Upper lobe of left lung (tissue), 4 donors: ENCODE measurements at regions not wholly inside any gene's neighbourhood (a gene's known extent, or its start where the extent isn't known, plus 50 kb on each side); places are given as distances from the start of the nearest gene placed in this dataset.

ENCODE experiments used
- POLR2AphosphoS5 ChIP-seq, 2 donors: sonication (generic); formaldehyde crosslinking; IDR thresholded peaks; one replicate each; pipeline ENCODE4 v1.5.1; 2017; ENCODE audit warnings: antibody characterized with exemption in 2 of 2
- TF ChIP-seq, protein P1 (sequence below), 6 experiments: fragments of 450-650 bp in 4 of 6; fragments of 200-600 bp in 2 of 6; sonication (generic) in 2 of 6; IDR thresholded peaks; one replicate each; pipeline ENCODE4 v1.5.1; 2016 to 2019; ENCODE audit warnings: antibody characterized with exemption in 6 of 6

DNA sequence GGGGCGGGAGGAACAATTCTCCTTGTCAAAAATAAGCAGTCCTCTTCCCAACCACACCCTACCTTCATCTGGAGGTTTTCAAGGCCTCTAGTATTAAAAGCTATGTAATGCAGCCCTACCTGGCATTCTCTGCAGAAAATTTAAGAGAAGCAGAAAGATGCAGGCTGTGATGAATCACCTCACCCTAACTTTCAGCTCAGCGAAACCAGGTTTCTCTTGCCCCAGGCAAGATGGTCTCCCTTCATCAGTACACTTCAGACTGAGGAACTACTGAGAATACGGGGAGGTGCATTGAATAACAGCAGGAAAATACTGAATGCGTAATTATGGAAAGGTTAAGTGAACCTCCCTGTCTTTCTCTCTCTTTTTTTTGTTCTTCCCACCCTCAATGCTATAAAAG, 437.6 kb upstream of the KLF12 start:
- TF ChIP-seq, protein P1, sequence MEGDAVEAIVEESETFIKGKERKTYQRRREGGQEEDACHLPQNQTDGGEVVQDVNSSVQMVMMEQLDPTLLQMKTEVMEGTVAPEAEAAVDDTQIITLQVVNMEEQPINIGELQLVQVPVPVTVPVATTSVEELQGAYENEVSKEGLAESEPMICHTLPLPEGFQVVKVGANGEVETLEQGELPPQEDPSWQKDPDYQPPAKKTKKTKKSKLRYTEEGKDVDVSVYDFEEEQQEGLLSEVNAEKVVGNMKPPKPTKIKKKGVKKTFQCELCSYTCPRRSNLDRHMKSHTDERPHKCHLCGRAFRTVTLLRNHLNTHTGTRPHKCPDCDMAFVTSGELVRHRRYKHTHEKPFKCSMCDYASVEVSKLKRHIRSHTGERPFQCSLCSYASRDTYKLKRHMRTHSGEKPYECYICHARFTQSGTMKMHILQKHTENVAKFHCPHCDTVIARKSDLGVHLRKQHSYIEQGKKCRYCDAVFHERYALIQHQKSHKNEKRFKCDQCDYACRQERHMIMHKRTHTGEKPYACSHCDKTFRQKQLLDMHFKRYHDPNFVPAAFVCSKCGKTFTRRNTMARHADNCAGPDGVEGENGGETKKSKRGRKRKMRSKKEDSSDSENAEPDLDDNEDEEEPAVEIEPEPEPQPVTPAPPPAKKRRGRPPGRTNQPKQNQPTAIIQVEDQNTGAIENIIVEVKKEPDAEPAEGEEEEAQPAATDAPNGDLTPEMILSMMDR (IDR thresholded peaks at IDR 0.05): no peak
- TF ChIP-seq POLR2AphosphoS5 (IDR thresholded peaks at IDR 0.05): no peak
